MM.1S (cell line): ENCODE measurements at regions not wholly inside any gene's neighbourhood (a gene's known extent, or its start where the extent isn't known, plus 50 kb on each side); places are given as distances from the start of the nearest gene placed in this dataset.

Experiments
- CTCF ChIP-seq: fragments of 300-600 bp; sonication (generic); IDR thresholded peaks from 2 replicates; pipeline ENCODE4 v1.5.1; 2016; ENCODE audit warnings: antibody characterized with exemption, low read length, mixed read lengths
- EZH2 ChIP-seq: fragments of 300-600 bp; sonication (generic); optimal IDR thresholded peaks from 2 replicates; pipeline ENCODE3; 2017; ENCODE audit warnings: low read depth, mild to moderate bottlenecking, antibody characterized with exemption, low read length, mixed read lengths

GRCh38 chr1:60184521-60184920, 111.0 kb upstream of the C1orf87 start:
- TF ChIP-seq CTCF (no peak), EZH2 (no peak)
